ENCODE measurements at regions not wholly inside any gene's neighbourhood (a gene's known extent, or its start where the extent isn't known, plus 50 kb on each side); places are given as distances from the start of the nearest gene placed in this dataset.

DNA sequence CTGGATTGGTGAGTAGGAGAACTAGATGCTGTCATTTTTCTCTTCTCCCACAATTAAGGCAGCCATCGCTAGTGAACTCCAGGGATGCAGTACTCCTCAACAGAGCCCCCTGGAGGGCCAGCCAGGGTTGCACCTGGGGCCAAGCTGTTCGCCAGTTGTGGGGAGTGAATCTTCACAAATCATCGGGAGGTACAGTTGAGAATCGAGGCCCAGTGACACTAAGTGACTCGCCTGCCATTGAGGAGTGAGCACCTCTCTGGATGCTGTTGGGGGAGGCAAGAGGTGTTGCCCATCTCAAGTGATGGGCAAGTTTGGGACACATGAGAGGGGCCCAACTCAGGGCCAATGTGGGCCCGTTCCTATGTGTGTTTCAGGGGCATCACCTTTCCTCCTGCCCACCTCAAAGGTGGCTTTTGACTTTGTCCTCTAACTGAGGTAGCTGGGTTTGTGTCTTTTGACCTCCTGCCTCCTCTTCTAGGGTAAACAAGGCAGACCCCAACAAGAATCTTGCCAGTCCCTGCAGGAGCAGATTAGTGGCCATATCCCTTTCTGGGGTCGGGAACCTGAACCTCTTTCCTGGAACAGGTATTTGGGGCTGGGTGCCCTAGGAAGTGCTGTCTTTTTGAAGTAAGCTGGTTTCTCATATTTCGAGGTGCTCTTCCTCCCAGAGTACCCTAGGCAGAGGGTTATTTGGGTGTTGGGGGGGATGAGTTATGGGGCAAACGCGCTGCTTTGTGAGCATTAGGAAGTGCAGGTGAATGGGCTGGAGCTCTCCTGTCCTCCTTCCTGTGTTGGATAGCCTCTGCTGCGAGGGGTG lies 181.2 kb downstream of the MACROH2A1 start:
- ATAC-seq (ENCODE audit: low FRiP score) (no peak), DNase-seq (ENCODE audit: low spot score) (no peak)
- no peak for TF ChIP-seq CTCF (IDR thresholded peaks at IDR 0.05)

DNA sequence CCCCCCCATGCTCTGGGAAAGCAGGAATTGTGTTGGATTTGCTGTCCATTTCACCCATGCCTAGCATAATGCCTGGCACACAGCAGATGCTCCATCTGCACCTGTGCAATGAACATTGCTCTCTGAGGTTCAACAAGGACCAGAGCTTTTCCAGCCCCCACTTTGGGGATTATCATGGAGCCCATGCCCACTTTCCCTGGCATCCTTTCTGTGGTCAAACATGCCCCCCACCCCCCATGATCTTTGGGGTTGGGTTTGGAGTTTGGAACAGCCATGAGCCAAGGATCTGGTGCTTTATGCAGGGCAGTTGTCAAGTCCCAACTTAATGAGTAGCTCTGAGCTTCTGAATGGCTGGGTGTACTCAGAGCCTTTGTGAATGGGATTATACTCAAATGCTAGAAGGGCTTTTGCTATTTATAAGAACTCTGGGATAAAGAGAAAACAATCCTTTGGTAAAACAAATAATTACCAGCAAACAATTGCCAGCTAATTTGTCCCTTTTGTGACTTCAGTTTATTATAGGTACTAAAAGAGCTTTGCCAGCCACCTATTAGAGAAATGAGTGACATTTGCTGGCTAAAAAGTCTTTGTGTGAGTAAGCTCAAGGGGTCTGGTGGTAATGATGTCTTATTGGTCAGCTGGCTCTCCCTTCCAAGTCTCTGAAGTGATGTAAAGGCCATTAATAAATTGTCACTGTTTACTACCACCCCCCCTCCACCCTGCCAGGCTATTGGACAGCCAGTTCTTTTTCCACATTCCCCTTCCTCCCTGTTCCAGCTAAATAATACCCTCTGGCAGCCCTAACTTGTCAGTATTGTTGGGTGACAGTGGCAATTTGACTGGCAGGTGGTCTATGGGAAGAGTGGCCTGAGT lies 182.3 kb downstream of the MACROH2A1 start:
- no peak for TF ChIP-seq CTCF (IDR thresholded peaks at IDR 0.05)
- DNase-seq (ENCODE audit: low spot score) (no peak), ATAC-seq (ENCODE audit: low FRiP score) (no peak)

GRCh38 chr5:135215617-135216470 lies 181.8 kb upstream of the PITX1 start:
- TF ChIP-seq CTCF (IDR thresholded peaks at IDR 0.05): no peak
- DNase-seq (ENCODE audit: low spot score) (no peak), ATAC-seq (ENCODE audit: low FRiP score) (no peak)

DNA sequence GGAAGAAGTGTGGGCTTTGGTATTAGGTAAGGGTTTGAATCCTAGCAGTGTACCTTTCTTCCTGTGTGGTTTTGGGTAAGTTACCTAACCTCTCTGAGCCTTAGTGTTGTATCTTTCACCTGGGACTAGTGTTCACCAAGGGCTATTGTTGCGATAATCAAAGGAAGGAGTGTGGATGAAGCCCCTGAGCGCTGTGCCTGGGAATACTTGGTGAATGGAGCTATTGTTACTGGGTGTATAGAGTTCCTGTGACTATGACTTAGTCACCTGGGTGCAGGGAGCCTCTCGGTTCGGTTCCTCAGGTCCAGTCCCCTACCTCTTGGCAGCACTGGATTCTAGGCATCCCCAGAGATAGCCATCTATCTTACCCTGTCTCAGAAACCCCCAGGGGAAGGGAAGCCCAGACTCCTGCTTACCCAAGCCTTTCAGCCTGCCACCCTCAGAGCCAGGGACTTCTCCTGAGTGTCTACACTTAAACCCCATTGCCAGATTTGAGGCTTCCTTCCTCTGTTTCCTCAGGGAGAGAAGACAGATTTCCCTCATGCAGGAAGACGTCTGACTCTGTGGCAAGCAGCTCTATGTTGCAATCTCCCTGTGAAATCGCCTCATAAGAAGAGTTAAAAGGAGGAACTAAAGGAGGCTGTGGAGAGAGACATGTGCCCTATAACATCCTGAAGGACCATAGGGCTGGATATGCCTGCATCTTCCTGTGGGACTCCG lies 181.0 kb upstream of the PITX1 start:
- no peak for DNase-seq (ENCODE audit: low spot score)
- ATAC-seq (ENCODE audit: low FRiP score): no peak
- TF ChIP-seq CTCF (IDR thresholded peaks at IDR 0.05): no peak

GRCh38 chr5:135213466-135214239 lies 179.6 kb upstream of the PITX1 start:
- ATAC-seq (ENCODE audit: low FRiP score) (no peak), DNase-seq (ENCODE audit: low spot score) (no peak)
- TF ChIP-seq CTCF (IDR thresholded peaks at IDR 0.05): no peak

DNA sequence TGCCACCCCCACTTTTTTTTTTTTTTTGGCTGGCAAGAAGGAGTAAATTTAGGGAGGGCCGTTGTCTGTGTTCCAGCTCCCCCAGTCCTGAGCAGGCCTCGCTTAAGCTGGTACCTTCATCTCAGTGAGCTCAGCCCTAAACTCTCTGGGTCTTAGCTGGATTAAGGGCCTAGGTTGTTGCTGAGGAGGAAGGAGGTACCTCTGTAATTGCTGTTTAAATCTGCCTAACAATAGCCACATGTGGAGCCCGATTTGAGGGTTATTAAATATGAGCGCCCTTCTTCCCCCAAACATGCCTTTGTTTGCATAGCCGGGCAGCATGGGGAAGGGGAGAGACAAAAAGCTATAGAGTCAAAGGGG lies 179.0 kb upstream of the PITX1 start:
- no peak for TF ChIP-seq CTCF (IDR thresholded peaks at IDR 0.05)
- no peak for ATAC-seq (ENCODE audit: low FRiP score)
- DNase-seq (ENCODE audit: low spot score): no peak

Data from omental fat pad (tissue), 3 donors.